HepG2 (cell line): ENCODE measurements at regions not wholly inside any gene's neighbourhood (a gene's known extent, or its start where the extent isn't known, plus 50 kb on each side); places are given as distances from the start of the nearest gene placed in this dataset.

Experiments used
- ATAC-seq: fragments of 200-7000 bp; cut with Tn5 transposase; 3 replicates; pipeline ENCODE4 v1.9.1; 2020; ENCODE audit warnings: mild to moderate bottlenecking, moderate library complexity
- BruUV-seq: library from RNA; stranded (reverse); fragments of 400-500 nt; replicated peaks from 2 replicates; lab custom pipeline; 2021; lab: Mats Ljungman, UMichigan
- CTCF ChIA-PET: fragments of 300-600 bp; formaldehyde crosslinking; extraction: SDS; loops from one replicate; lab custom pipeline; 2021; ENCODE audit warnings: low total read pairs, inconsistent platforms, low intra/inter-chr PET ratio; lab: Yijun Ruan, JAX
- POLR2A ChIA-PET: fragments of 350-600 bp; sonication (Branson Sonifier 250); formaldehyde crosslinking; loops from one replicate; lab custom pipeline; 2020; ENCODE audit warnings: antibody characterized with exemption, inconsistent platforms; lab: Yijun Ruan, JAX
- DNase-seq: peaks from one replicate; pipeline ENCODE4 v3.0.0-alpha.2; 2015; ENCODE audit warnings: low spot score
- FAIRE-seq: peaks from 3 replicates; lab custom pipeline; 2011; peaks lifted over from hg19 to GRCh38; lab: Jason Lieb, UNC
- H2AFZ ChIP-seq: one replicate; pipeline ENCODE4 v1.6.1; 2011; ENCODE audit warnings: low read length, inconsistent platforms
- H3K27ac ChIP-seq: fragments of 300-600 bp; 3 replicates; pipeline ENCODE4 v1.8.0; 2011; ENCODE audit warnings: mixed run types, mild to moderate bottlenecking, mixed read lengths, low read length, inconsistent platforms; ENCODE audit not compliant: insufficient read depth; ENCODE audit errors: extremely low read length
- H3K27me3 ChIP-seq, 2 experiments: fragments of 200-600 bp in 1 of 2; 2 replicates in 1 of 2; 3 replicates in 1 of 2; pipeline versions ENCODE4 v1.6.0 to v1.8.0; 2011; ENCODE audit warnings: low read length in 2 of 2, mild to moderate bottlenecking in 2 of 2, moderate library complexity in 2 of 2, inconsistent platforms in 1 of 2; ENCODE audit not compliant: insufficient read depth in 2 of 2, control insufficient read depth in 1 of 2
- H3K36me3 ChIP-seq, 2 experiments: fragments of 200-600 bp in 1 of 2; replicated peaks in 1 of 2; 2 replicates in 1 of 2; 3 replicates in 1 of 2; pipeline versions ENCODE4 v1.5.1 to v1.8.0; 2011; ENCODE audit warnings: low read length in 2 of 2, inconsistent platforms in 1 of 2; ENCODE audit not compliant: insufficient read depth in 2 of 2, control insufficient read depth in 1 of 2
- H3K4me1 ChIP-seq: 2 replicates; pipeline ENCODE4 v1.5.1; 2012; ENCODE audit warnings: low read length, inconsistent platforms; ENCODE audit not compliant: insufficient read depth
- H3K4me2 ChIP-seq: 2 replicates; pipeline ENCODE4 v1.6.0; 2011; ENCODE audit warnings: low read depth, low read length, inconsistent platforms
- H3K4me3 ChIP-seq, 3 experiments: fragments of 200-600 bp in 1 of 3; sonication (generic), shearing (Covaris generic) in 1 of 3; replicated peaks in 1 of 3; 2 replicates each; pipeline ENCODE4 v1.5.1; 2011 to 2016; ENCODE audit warnings: low read length in 3 of 3, inconsistent platforms in 2 of 3, low read depth in 2 of 3, mild to moderate bottlenecking in 2 of 3, control low read depth in 1 of 3, mixed read lengths in 1 of 3; ENCODE audit not compliant: insufficient read depth in 1 of 3
- H3K79me2 ChIP-seq: one replicate; pipeline ENCODE4 v1.6.1; 2011; ENCODE audit warnings: low read length, inconsistent platforms; ENCODE audit not compliant: insufficient read depth
- H3K9ac ChIP-seq: 2 replicates; pipeline ENCODE4 v1.6.0; 2011; ENCODE audit warnings: mild to moderate bottlenecking, low read depth, low read length, inconsistent platforms; ENCODE audit not compliant: insufficient read depth
- H3K9me3 ChIP-seq: 2 replicates; pipeline ENCODE4 v1.5.1; 2012; ENCODE audit warnings: mild to moderate bottlenecking, low read length
- H4K20me1 ChIP-seq: 2 replicates; pipeline ENCODE4 v1.6.0; 2011; ENCODE audit warnings: inconsistent platforms, mild to moderate bottlenecking, low read length, moderate library complexity; ENCODE audit not compliant: insufficient read depth
- ADNP ChIP-seq: sonication (generic); formaldehyde crosslinking; IDR thresholded peaks from 2 replicates; pipeline ENCODE4 v1.4.0; 2020; ENCODE audit warnings: missing genetic modification reagents
- HMG20B ChIP-seq: conservative IDR thresholded peaks from 2 replicates; pipeline ENCODE4 v1.6.1; 2016; ENCODE audit warnings: missing genetic modification reagents, missing compliant biosample characterization
- ZNF142 ChIP-seq: sonication (generic); formaldehyde crosslinking; IDR thresholded peaks from 2 replicates; pipeline ENCODE4 v1.4.0; 2020; ENCODE audit warnings: missing genetic modification reagents
- WGBS: methylation state at CpG from one replicate; pipeline ENCODE4 v1.1.6; 2017; ENCODE audit warnings: low lambda C conversion rate; 5-methylcytosine and 5-hydroxymethylcytosine counted together
- in situ Hi-C: cut with HindIII; loops from 2 replicates; pipeline ENCODE4 v1.10.0; 2017; ENCODE audit warnings: low pct_unique_long_range_greater_than_20kb; ENCODE audit not compliant: extremely low pct_ligation_motif_present
- intact Hi-C: fragments of 100-400 bp; cut with micrococcal nuclease; formaldehyde crosslinking; loops from one replicate; pipeline ENCODE4 v1.10.0; 2022; ENCODE audit not compliant: unreplicated experiment
- TF ChIP-seq, protein P1 (sequence below): sonication (generic); formaldehyde crosslinking; IDR thresholded peaks from 2 replicates; pipeline ENCODE4 v1.4.0; 2020; ENCODE audit warnings: missing genetic modification reagents, mild to moderate bottlenecking, borderline replicate concordance

GRCh38 chr10:10130686-10131085 is 887.0 kb upstream of the CELF2 start:
- Histone ChIP-seq H3K36me3 (no peaks in the 10 kb centered on the region), H3K27me3 (no peaks in the 10 kb centered on the region), H3K4me2 (no peak overlapping the region), H3K4me3 (no peak overlapping the region)
- no peak for ATAC-seq
- POLR2A ChIA-PET: no interaction called here
- CTCF ChIA-PET: no interaction called here
- no peak for DNase-seq
- TF ChIP-seq, protein P1, sequence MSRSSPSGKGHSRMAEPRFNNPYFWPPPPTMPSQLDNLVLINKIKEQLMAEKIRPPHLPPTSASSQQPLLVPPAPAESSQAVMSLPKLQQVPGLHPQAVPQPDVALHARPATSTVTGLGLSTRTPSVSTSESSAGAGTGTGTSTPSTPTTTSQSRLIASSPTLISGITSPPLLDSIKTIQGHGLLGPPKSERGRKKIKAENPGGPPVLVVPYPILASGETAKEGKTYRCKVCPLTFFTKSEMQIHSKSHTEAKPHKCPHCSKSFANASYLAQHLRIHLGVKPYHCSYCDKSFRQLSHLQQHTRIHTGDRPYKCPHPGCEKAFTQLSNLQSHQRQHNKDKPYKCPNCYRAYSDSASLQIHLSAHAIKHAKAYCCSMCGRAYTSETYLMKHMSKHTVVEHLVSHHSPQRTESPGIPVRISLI: no peak
- no peak for TF ChIP-seq HMG20B (CRISPR knock-in tag)
- TF ChIP-seq ZNF142: no peak
- no peak for TF ChIP-seq ADNP
- TF ChIP-seq, all 625 proteins: peak for 0
- no peak overlapping the region for H2AFZ ChIP-seq
- H3K27ac ChIP-seq: no peak overlapping the region
- H3K9me3 ChIP-seq: peaks cover 77% of the 10 kb centered on the region
- FAIRE-seq: no peak
- H4K20me1 ChIP-seq: no peaks in the 10 kb centered on the region
- no TSS peak for BruUV-seq
- in situ Hi-C loops: no loop called here
- H3K79me2 ChIP-seq: no peaks in the 10 kb centered on the region
- intact Hi-C loops: no loop called here
- no peaks in the 10 kb centered on the region for H3K4me1 ChIP-seq
- 0% methylated on average over 2 of the region's 2 CpGs for WGBS
- H3K9ac ChIP-seq: no peak overlapping the region
